Stimulated activated CD8-positive, alpha-beta memory T cell treated with anti-CD3 and anti-CD28 coated beads, Interleukin-12 subunit alpha, Interleukin-12 subunit beta, amount 100 ng/mL, for 1 hour (primary cell): ENCODE measurements at regions not wholly inside any gene's neighbourhood (a gene's known extent, or its start where the extent isn't known, plus 50 kb on each side); places are given as distances from the start of the nearest gene placed in this dataset.
"Not testable (repeated sequence)": the region's sequence is repeated elsewhere in the genome, so short reads cannot be mapped to it uniquely, and the experiment has no call there.

Experiments used
- DNase-seq: peaks from one replicate; pipeline ENCODE4 v3.0.0-alpha.2; 2020; ENCODE audit warnings: low read depth

DNA sequence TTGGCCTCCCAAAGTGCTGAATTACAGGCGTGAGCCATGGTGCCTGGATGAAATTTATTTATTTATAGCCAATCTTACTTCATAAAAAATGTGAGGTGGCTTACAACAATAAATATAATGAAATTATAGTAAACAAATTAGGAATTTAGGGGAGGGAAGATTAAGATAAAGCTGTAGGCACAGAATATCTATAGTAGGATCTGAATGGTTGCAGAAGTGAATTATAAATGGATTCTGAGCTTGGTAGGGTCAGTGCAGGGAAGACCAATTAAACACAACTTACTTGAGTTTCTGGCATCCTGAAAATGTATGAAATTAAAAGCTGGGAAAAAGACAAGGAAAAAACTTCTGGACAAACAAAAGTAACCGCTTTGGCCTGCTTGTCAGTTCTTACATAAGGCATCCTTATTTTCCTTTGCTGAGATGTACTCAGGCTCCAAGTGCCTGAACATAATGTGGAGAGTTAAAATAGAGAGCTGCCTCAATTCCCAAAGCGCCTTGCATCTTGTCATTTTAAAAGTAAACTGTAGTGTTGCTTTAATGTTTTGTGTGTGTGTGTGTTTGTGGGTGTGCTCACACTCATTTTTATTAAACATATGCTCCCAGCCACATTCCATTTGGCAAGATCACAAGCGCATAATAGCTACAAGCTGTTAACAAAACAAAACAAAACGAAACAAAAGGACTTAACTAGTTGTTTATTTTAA, 247.3 kb downstream of the S1PR1 start:
- no peak for DNase-seq

DNA sequence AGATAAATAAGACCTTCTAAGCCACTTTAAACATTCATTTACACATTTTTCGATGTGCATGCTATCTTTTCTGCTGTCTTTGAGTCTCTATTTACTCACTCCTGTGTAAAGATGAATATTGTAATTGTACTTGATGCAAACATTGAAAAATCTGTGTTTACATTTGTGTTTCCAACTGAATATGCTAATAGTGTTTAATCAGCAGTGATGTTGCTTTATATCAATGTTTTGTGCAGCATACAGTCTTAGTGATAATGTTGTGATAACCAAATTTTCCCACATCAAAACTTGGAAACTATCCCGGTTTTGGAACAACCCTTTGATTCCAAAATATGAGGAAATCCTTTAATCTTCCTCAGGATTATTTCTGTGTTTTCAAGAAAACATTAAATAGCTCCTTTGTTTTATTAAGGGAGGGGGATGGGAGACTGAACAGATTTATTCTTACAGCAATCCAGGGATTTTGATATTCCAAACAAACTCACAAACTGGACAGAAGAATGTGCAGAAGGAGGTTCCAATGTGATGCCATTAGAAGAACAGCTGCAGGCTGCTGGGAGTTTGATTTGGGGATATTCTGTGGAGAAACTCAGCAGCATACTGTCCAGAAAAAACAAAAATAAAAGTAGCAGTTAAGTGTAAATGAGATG, 248.0 kb downstream of the S1PR1 start:
- DNase-seq = no peak

DNA sequence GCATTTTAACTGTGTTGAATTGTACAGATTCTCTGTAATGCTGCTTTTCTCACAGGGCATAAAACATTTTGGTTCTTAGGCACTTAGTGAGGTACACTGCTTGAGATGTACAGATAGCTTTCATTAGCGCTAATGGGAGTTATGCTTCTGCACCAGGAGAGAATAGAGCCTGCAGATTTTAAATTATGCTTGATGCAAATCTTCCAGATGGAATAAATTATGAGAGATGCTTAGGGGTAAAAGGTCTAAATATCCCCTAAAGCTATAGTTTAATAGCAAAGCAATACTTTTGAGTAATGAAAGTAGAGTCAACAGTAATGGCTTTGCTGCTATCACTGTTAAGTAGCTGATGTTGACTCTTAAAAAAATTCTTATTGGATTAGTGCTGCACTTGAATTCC, 248.9 kb downstream of the S1PR1 start:
- no peak for DNase-seq

DNA sequence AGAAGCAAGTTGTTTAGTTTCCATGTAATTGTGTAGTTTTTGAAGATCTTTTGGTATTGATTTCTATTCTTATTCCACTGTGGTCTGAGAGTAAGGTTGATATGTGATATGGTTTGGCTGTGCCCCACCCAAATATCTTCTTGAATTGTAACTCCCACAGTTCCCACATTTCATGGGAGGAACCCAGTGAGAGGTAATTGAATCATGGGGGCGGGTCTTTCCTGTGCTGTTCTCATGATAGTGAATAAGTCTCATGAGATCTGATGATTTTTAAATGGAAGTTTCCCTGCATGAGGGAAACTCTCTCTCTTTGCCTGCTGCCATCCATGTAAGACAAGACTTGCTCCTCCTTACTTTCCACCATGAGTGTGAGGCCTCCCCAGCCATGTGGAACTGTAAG, 255.3 kb downstream of the S1PR1 start:
- DNase-seq = not testable (repeated sequence)

DNA sequence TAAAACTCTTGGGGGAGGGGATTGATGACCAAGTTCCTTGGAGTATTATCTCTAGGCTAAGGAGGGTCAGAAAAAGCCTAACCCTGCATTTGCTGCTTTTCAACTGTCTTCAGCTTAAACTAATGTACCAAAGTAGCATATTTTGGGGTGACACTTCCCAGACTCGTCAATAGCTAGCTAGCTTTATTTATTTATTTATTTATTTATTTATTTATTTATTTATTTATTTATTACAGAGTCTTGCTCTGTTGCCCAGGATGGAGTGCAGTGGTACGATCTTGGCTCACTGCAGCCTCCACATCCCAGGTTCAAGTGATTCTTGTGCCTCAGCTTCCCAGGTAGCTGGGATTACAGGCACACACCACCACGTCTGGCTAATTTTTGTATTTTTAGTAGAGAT, 257.1 kb downstream of the S1PR1 start:
- DNase-seq = not testable (repeated sequence)

DNA sequence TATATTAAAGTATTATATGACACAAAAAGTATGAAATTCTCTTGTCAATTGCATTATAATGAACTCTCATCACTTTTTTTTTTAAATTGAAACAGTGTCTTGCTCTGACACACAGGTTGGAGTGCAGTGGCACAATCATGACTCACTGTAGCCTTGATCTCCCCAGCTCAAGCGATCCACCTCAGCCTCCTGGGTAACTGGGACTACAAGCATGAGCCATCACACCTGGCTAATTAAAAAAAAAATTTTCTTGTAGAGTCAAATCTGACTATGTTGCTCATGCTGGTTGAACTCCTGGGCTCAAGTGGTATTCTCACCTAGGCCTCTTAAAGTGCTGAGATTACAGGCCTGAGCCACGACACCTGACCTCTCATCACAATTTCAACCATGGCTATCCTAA, 259.3 kb downstream of the S1PR1 start:
- no peak for DNase-seq

DNA sequence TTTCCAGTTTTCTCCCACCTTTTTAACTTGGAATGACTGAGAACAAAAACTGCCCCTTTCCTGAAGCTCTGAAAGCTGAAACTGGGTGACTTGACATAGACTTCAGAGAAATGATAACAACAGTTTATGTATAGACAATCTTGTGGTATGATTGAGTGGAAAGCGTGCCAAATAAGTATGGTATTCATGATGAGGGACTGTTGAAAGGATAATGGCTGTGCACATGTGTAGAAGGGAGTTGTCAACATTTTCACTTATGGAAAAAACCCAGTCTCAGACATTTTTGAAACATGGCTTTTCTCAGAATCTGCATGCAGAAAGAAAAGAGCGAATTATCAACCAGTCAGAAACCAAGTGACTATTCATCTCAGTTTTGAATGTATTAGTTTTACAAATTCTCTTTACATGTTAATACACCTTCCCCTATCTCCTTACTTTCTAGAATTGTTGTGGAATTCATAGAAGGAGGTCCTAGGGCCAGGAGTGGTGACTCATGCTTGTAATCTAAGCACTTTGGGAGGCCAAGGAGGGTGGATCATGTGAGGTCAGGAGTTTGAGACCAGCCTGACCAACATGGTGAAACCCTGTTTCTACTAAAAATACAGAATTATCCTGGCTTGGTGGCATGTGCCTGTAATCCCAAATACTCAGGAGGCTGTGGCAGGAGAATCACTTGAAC, 261.2 kb downstream of the S1PR1 start:
- DNase-seq = no peak

DNA sequence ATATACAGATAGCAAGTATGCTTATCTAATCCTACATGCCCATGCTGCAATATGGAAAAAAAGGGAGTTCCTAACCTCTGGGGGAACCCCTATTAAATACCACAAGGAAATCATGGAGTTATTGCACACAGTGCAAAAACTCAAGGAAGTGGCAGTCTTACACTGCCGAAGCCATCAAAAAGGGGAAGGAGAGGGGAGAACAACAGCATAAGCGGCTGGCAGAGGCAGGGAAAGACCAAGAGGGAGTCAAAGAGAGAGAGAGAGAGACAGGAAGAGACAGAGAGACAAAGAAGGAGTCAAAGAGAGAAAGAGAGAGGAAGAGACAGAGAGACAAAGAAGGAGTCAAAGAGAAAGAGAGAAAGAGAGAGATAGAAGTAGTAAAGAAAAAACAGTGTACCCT, 267.3 kb downstream of the S1PR1 start:
- DNase-seq = not testable (repeated sequence)

DNA sequence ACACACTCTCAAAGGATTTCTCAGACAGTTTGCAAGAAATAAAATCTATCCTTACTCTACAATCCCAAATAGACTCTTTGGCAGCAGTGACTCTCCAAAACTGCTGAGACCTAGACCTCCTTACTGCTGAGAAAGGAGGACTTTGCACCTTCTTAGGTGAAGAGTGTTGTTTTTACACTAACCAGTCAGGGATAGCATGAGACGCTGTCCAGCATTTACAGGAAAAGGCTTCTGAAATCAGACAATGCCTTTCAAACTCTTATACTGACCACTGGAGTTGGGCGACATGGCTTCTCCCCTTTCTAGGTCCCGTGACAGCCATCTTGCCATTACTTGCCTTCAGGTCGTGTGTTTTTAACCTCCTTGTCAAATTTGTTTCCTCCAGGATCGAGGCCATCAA, 268.4 kb downstream of the S1PR1 start:
- not testable (repeated sequence) for DNase-seq

DNA sequence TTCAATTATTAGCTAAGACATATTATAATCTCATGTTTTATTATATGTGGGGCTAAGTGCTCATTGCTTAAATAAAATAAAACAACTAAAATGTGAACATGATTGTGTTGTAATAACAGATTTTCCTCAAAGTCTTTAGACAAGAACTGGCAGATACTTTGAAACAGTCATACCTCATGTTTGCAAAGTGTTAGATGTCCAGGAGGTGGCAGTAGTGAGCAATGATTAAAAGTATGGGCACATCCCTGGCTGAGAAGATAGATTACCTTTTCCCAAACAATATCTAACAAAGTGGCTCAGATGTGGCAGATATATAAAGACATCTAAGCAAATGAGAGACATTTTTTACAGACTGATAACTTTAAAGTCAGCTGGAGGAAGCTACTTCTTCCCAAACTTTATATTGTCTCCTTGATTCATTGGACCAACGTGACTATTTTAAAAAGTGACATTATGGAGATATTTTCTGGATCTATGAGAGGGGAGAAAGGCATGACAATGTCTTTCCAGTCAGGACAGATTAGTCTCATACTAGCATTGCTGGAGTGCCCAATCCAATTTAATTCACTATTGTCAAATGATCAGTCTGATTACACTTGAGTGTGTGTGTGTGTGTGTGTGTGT, 269.8 kb downstream of the S1PR1 start:
- no peak for DNase-seq

DNA sequence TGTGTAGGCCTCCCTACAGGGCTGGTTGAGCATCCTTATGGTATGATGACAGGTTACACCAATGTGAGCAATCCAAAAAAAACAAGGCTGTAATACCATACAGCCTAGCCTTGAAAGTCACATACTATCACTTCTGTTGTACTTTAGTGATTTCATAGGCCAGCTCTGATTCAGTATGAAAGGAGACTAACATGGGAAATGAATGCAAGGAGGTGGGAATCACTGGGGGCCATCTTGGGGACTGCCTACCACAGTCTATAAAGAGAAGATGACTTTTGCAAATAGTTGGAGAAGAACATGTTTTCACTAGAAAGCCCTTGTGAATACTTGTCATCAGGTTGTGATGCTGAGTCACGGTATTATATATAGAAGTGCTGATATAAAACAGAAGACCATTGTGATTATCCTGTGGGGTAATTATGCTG, 270.7 kb downstream of the S1PR1 start:
- no peak for DNase-seq

DNA sequence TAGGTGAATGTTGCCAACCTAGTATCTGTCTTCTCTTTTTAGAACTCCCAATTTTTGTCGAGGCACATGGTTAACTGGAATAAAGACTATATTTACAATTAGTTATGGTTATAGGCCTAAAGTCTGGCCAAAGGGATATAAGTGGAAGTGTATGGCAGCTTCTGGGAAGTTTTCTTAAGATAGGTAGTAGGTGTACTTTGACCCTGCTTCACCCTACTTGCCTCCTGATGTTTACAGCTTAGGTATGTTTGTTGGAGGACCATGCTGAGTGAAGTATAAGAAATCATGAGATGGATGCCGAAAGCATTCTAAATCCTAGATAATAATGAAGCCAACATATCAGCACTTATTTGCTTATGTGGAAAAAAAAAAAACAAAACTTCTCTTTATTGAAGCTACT, 272.1 kb downstream of the S1PR1 start:
- no peak for DNase-seq

DNA sequence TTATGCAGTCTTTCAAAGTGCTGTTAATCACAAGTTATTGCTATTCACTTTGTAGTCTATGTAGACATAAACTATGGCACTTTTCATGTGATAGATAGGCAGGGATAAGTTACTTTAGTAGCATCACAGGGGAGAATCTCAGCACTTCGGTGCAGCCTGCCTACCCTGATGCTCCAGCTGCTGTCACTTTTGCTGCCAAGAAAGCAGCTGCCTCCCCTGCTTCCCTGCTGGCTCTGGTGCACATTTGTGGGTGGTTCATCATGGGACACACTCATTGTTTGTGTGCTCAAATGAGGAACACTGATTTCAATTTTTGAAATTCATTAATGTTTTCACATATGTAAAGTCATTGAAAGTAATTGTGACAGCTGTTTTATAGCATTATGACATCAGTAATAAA, 272.6 kb downstream of the S1PR1 start:
- no peak for DNase-seq

DNA sequence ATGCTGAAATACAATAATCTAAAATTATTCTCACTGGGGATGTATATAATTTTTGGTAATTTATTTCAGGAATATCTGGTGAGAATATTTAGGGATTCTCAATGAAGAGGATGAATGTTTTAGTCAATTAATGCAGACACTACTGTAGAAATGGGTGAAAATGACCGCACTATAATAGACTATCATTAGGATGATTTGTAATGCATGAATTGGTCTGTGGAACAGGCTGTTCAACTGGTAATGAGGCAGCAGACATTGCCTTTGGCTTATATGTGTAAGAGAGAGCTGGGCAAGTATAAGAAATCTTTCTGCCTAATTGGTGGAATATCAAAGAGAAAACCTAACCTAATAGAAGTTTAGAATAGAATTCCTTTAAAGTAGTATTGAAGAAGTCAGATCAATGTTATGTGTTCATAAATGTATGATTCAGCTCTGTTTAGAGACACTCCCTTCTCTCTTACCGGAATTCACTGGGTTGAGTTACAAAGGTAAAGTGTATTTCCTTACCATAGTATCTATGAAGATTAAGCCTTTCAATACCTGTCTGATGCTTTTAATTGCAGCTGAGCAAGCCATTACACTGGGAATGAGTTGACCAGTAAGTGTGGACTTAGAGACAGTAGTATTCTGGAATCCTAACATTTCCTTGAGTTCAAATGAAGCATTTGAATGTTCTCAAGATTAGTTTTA, 274.5 kb downstream of the S1PR1 start:
- no peak for DNase-seq

DNA sequence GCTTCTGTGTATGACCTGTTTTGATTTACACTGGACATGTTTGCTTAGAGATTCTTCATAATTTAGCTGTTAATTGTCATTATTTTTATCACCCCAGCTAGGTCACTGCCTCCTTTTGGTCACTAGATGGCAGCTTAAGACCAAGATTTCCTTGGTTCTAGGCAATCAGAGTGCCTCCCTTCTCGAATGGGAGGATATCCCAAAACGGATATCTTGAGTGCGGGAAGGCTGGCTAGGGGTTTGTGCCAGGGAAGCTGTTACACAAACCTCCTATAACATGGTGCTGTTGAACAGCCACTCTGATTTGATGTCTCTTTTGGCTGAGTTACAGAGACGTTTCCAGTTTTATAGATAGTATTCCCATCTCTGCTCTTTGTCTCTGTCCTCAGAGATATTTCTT, 283.5 kb downstream of the S1PR1 start:
- DNase-seq = no peak

DNA sequence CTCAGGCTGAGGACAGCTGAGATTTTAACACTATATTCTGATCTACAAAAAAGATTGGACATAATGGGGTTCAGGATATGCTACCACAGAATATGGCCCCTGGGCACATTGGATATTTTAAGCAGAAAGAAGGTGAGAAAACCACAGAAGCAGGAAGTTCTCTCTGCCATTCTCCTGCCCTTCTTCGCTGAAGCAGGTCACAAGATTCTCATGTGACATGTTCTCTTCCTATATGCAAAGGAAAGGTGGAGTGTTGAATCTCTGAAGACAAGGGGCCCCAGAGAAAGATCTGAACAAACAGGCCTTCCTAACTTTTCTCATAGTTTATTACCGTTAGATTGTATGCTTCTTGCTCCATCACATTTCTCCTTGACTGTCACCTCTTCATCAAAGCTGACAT, 285.7 kb downstream of the S1PR1 start:
- no peak for DNase-seq

DNA sequence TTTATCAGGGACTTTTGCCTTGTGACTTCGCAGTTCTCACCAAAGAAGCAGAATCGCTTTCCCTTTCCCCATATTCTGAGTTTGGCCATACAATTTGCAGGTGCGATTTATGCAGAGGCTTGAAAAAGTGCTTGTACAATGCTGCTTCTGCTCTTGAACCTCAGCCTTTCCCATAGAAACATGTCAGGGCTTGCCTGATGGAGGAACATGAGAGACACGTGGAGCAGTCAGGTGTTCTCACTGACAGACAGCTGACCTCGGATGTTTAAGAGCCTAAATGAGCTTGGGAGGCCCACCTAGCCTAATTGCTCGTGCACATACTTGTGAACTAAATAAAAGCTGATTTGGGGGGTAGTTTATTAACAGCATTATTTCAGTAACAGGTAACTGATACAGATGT, 290.0 kb downstream of the S1PR1 start:
- no peak for DNase-seq

DNA sequence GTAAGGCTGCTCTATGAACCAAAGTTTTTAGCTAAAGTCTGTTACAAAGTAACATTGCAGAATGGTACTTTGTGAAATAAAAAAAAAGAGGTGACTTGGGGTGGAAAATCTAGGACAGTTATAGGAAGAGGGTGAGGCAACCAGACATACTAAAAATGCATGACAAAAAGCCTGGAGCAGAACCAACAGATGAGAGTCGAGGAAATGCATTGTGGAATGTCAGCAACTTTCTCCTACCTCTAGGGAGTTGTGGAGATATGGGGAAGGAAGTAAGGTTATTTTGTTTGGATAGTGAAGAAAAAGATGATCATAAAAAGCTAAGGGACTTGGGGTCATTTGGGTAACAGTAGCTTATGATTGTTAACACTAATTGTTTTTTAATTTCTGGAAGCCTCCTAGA, 295.6 kb downstream of the S1PR1 start:
- no peak for DNase-seq

DNA sequence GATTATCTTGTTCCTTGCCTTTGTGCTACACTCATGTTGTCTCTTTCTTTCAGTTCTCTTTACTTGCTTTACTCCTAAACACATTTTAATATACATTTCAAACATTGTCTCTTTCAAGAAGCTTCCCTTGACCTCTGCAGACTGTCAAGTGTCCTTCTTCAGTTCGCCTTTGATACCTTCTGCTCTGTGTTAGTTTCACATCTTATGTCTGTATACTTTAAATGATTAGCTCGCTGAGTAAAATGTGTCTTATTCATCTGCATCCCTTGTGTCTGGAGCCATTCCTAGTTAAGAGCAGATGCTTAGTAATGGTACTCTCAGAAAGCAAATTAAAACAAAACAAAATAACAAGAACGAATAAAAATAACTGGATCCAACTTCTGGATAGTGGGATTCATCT, 303.3 kb downstream of the S1PR1 start:
- DNase-seq = no peak

DNA sequence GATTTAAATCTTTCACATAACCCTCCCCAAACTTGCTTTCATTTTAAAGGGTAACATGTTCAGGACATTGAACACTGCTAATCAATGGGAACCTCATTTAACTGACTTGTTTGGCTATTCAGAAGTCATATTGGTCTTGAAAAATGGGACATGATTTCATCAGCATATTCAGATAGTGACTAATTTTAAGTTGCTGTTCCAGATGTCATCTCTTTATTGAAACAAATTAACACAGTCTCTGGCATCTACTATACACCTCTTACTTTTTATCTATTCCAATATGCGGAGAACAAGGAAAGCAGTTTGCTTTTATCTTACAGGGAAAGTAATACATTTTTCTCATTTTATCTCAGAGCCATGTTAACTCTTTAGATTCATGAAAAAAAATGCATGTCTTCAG, 310.1 kb downstream of the S1PR1 start:
- no peak for DNase-seq

DNA sequence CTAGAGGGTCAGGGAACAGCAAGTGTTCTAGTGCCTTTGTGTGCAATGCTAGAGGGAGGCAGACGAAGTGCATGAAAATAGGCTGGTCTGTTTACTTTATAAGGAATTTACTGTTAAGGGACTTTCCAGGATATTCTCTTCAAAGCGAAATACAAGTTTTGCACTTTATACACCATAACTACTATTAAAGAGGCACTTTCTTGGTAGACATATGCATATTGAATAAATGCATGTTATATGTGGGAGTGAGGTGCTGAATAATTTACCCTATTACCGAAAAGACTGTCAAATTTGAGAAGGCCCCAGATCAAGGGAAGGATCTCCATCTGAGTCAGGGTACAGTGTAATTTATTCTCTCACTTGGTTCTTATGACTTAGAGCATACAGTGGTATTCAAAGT, 310.5 kb downstream of the S1PR1 start:
- DNase-seq = no peak

DNA sequence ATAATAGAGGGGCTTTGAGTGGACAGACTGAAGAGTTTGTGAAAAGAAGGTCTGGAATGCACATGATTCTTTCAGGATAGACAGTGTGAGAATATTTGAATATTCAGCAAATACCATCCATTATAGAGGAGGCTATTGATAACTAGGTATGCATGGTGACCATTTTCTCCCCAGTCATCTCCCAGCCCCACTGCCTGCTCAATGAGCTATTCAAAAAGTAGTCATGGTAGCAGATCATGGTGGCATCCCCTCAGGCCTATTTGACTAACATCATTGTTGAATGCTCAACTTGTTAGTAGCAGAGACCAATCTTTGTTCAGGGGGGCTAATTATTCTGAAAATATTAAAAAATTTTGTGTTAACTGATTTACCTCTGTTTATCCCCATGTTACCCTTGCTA, 311.6 kb downstream of the S1PR1 start:
- no peak for DNase-seq
